LNCaP clone FGC (cell line): ENCODE measurements at regions not wholly inside any gene's neighbourhood (a gene's known extent, or its start where the extent isn't known, plus 50 kb on each side); places are given as distances from the start of the nearest gene placed in this dataset.

Experiments
- DNase-seq: peaks from one replicate; pipeline ENCODE4 v3.0.0-alpha.2; 2011; ENCODE audit warnings: low read depth
- H3K4me3 ChIP-seq: 2 replicates; pipeline ENCODE4 v1.5.1; 2011; ENCODE audit warnings: mild to moderate bottlenecking, low read depth, low read length, control low read depth
- CTCF ChIP-seq: IDR thresholded peaks from 2 replicates; pipeline ENCODE4 v1.5.1; 2012; ENCODE audit warnings: mild to moderate bottlenecking; ENCODE audit not compliant: control insufficient read depth, insufficient read depth; ENCODE audit errors: extremely low read depth

- no peak overlapping the region for H3K4me3 ChIP-seq
- DNase-seq: no peak
- TF ChIP-seq CTCF: no peak
Measured at GRCh38 chr4:133776961-133777360, 424.6 kb downstream of the PABPC4L start.

GRCh38 chr4:133776503-133776902 is 425.1 kb downstream of the PABPC4L start:
- no peak for DNase-seq
- no peak overlapping the region for H3K4me3 ChIP-seq
- no peak for TF ChIP-seq CTCF

DNA sequence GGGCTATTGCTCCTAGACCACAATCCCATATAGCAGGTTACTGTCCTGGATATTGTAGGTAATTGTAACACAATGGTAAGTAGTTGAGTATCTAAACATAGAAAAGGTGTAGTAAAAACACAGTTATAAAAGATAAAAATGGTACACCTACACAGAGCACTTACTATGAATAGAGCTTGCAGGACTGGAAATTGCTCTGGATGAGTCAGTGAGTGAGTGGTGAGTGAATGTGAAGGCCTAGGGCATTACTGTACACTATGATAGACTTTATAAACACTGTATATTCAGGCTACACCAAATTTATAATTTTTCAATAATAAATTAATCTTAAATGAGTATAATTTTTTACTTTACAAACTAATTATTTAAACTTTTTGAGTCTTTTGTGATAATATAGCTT is 425.7 kb downstream of the PABPC4L start:
- TF ChIP-seq CTCF: no peak
- DNase-seq: no peak

DNA sequence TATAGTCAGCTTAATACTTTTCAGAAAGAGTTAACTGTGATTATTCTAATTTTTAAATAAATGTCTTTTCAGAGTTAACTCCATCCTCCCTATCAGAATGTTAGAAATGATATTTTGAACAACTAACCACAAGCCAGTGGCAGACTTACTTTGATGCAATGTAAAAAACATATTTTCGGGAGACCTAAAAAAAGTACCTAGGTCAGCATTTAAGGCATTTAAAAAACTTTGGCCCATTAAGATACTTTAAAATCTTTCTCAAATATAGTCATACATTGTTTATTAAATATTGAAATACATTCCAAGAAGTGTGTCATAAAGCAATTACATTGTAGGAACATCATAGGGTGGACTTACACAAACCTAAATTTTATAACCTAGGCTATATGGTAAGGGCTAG is 426.1 kb downstream of the PABPC4L start:
- H3K4me3 ChIP-seq: no peak overlapping the region
- DNase-seq: no peak
- TF ChIP-seq CTCF: no peak

More for the DNA sequence above, 425.7 kb downstream of the PABPC4L start:
- no peak overlapping the region for H3K4me3 ChIP-seq

DNA sequence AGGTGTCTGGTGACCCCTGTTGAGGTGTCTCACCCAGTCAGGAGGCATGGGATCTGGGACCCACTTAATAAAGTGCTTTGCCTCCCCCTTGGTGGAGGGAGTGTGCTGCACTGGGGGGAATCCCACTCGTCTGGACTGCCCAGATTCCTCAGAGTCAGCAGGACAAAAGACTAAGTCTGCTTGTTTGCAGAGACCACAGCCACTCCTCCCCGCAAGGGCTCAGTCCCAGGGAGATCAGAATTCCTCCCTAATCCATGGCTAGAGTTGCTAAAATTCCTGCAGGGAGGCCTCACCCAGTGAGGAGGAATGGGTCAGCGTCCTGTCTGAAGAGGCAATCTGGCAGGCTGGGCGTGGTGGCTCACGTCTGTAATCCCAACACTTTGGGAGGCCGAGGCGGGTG is 442.2 kb downstream of the PABPC4L start:
- DNase-seq: no peak
- H3K4me3 ChIP-seq: no peak overlapping the region
- no peak for TF ChIP-seq CTCF

GRCh38 chr4:133741766-133742165 is 459.8 kb downstream of the PABPC4L start:
- no peak overlapping the region for H3K4me3 ChIP-seq
- no peak for TF ChIP-seq CTCF
- DNase-seq: no peak

GRCh38 chr4:133720001-133720400 is 481.6 kb downstream of the PABPC4L start:
- no peak for TF ChIP-seq CTCF
- no peak for DNase-seq
- H3K4me3 ChIP-seq: no peak overlapping the region
